ENCODE measurements at regions not wholly inside any gene's neighbourhood (a gene's known extent, or its start where the extent isn't known, plus 50 kb on each side); places are given as distances from the start of the nearest gene placed in this dataset.

- Histone ChIP-seq H3K36me3 (no peaks in the 10 kb centered on the region), H3K4me1 (no peaks in the 10 kb centered on the region), H3K4me3 (no peak overlapping the region), H3K27me3 (no peaks in the 10 kb centered on the region), H3K9me3 (no peaks in the 10 kb centered on the region), H3K27ac (no peak overlapping the region)
- intact Hi-C loops (cut with DNase I) = no loop called here
- DNase-seq (ENCODE audit: extremely low spot score in 2 of 2) = no peak
- TF ChIP-seq POLR2A (IDR thresholded peaks at IDR 0.05) = no peak
- TF ChIP-seq CTCF (IDR thresholded peaks at IDR 0.05) = no peak
- TF ChIP-seq POLR2AphosphoS5 (IDR thresholded peaks at IDR 0.05; ENCODE audit: insufficient read depth in 1 of 2, low read depth in 1 of 2) = no peak
These were observed 81.1 kb upstream of the NEUROD6 start for GRCh38 chr7:31421607-31422006.

- no peak for TF ChIP-seq CTCF (IDR thresholded peaks at IDR 0.05)
- no peak for TF ChIP-seq POLR2AphosphoS5 (IDR thresholded peaks at IDR 0.05; ENCODE audit: insufficient read depth in 1 of 2, low read depth in 1 of 2)
- TF ChIP-seq POLR2A (IDR thresholded peaks at IDR 0.05) = no peak
- no peak overlapping the region for H3K27ac ChIP-seq
- intact Hi-C loops (cut with DNase I) = no loop called here
These were observed 83.5 kb upstream of the NEUROD6 start for GRCh38 chr7:31423994-31424393.

GRCh38 chr7:31432176-31432575 is 81.7 kb upstream of the ITPRID1 start:
- Histone ChIP-seq H3K36me3 (no peaks in the 10 kb centered on the region), H3K27ac (no peak overlapping the region), H3K27me3 (no peaks in the 10 kb centered on the region), H3K4me1 (no peaks in the 10 kb centered on the region), H3K9me3 (no peaks in the 10 kb centered on the region), H3K4me3 (no peak overlapping the region)
- DNase-seq (ENCODE audit: extremely low spot score in 2 of 2) = no peak
- intact Hi-C loops (cut with DNase I) = no loop called here
- TF ChIP-seq POLR2A (IDR thresholded peaks at IDR 0.05) (no peak), CTCF (IDR thresholded peaks at IDR 0.05) (no peak), POLR2AphosphoS5 (IDR thresholded peaks at IDR 0.05; ENCODE audit: insufficient read depth in 1 of 2, low read depth in 1 of 2) (no peak)

More at GRCh38 chr7:31423994-31424393, 83.5 kb upstream of the NEUROD6 start:
- H3K4me3 ChIP-seq = no peak overlapping the region
- no peaks in the 10 kb centered on the region for H3K9me3 ChIP-seq
- no peak for DNase-seq (ENCODE audit: extremely low spot score in 2 of 2)
- H3K4me1 ChIP-seq = no peaks in the 10 kb centered on the region
- no peaks in the 10 kb centered on the region for H3K27me3 ChIP-seq
- no peaks in the 10 kb centered on the region for H3K36me3 ChIP-seq

- no peak overlapping the region for H3K27ac ChIP-seq
- no peaks in the 10 kb centered on the region for H3K27me3 ChIP-seq
- TF ChIP-seq POLR2AphosphoS5 (IDR thresholded peaks at IDR 0.05; ENCODE audit: insufficient read depth in 1 of 2, low read depth in 1 of 2) (no peak), POLR2A (IDR thresholded peaks at IDR 0.05) (no peak), CTCF (IDR thresholded peaks at IDR 0.05) (no peak)
- no peaks in the 10 kb centered on the region for H3K4me1 ChIP-seq
- no peaks in the 10 kb centered on the region for H3K36me3 ChIP-seq
- H3K4me3 ChIP-seq = no peak overlapping the region
- intact Hi-C loops (cut with DNase I) = no loop called here
- no peaks in the 10 kb centered on the region for H3K9me3 ChIP-seq
- DNase-seq (ENCODE audit: extremely low spot score in 2 of 2) = no peak
These were observed 81.0 kb upstream of the ITPRID1 start for GRCh38 chr7:31432836-31433340.

- TF ChIP-seq POLR2A (IDR thresholded peaks at IDR 0.05) (no peak), POLR2AphosphoS5 (IDR thresholded peaks at IDR 0.05; ENCODE audit: insufficient read depth in 1 of 2, low read depth in 1 of 2) (no peak), CTCF (IDR thresholded peaks at IDR 0.05) (no peak)
- no peak for DNase-seq (ENCODE audit: extremely low spot score in 2 of 2)
- Histone ChIP-seq H3K27ac (no peak overlapping the region), H3K36me3 (no peaks in the 10 kb centered on the region), H3K9me3 (no peaks in the 10 kb centered on the region), H3K27me3 (no peaks in the 10 kb centered on the region), H3K4me1 (no peaks in the 10 kb centered on the region), H3K4me3 (no peak overlapping the region)
- intact Hi-C loops (cut with DNase I) = no loop called here
These were observed 76.5 kb upstream of the ITPRID1 start for GRCh38 chr7:31437250-31437865.

Data from vagina (tissue), 2 donors.